ENCODE measurements at regions not wholly inside any gene's neighbourhood (a gene's known extent, or its start where the extent isn't known, plus 50 kb on each side); places are given as distances from the start of the nearest gene placed in this dataset.

DNA sequence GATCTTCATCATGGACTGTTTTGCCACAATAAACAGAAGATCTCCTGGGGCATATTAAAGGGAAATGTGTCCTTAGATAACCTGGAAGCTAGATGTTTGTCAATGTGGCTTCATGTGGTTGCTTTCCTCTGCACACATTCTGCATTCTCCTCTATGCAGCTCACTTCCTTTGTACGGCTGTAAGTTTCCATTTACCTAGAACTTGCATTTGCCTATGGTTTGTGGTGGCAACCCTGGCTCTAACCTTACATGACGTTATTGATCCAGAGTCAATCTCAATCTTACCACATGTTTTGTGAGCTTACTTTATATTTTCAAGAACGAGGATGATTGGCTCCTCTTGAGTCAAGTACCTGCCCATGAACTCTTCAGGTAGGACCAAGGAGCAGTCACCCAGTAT, 863.1 kb downstream of the MAFB start:
- DNase-seq (ENCODE audit: low spot score): no peak

DNA sequence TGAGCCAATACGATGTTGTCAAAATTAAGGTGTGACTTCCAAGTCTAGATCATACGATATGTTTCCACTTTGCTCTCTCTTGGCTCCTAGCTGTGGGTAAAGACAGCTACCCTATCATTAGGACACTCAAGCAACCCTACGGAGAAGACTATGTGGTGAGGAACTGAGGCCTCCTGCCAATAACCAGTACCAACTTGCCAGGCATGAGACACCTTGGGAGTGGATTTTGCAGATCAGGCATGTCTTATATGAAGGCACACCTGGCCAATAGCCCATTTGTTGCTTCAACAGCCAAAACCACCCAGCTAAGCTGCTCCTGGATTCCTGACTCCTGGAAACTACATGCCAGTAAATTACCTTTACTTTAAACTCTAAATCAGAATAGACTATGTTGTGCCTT, 863.4 kb downstream of the DHX35 start:
- DNase-seq (ENCODE audit: low spot score): no peak

DNA sequence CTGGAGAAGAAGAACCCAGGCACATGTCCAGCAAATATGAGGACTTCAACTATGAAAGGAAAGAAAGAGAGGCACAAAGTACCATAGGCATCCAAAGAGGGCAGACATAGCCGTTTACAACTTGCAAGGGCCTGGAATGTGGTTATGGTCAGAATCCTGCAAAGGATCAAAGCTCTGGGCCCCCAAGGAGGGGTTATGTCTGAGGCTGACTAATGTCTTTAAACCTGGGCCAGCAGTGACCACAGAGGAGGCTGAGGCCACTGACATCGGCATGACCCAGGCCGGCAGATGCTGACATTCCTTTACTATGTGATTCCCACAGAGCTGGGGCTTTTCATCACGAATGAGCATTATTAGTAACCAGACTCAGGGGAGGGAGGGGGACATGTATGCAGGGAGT, 861.1 kb downstream of the DHX35 start:
- DNase-seq (ENCODE audit: low spot score): no peak

DNA sequence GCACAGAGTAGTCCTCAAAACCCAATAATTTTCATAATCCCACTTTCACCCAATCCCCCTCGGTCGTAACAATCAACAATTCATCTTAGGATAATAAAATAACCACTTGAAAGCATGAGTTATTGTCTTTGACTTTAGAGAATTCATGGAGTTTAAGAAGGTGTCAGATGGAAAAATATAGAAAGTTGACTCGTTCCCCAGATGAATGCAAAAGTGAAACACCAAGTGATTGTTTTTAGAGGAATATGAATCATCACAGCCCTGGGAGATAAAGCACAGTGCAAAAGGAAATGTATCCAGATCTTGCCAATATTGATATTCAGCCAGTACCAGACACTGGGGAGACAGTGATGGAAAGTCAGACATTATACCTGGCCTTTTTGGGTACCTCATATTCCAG, 860.5 kb downstream of the DHX35 start:
- DNase-seq (ENCODE audit: low spot score): no peak

DNA sequence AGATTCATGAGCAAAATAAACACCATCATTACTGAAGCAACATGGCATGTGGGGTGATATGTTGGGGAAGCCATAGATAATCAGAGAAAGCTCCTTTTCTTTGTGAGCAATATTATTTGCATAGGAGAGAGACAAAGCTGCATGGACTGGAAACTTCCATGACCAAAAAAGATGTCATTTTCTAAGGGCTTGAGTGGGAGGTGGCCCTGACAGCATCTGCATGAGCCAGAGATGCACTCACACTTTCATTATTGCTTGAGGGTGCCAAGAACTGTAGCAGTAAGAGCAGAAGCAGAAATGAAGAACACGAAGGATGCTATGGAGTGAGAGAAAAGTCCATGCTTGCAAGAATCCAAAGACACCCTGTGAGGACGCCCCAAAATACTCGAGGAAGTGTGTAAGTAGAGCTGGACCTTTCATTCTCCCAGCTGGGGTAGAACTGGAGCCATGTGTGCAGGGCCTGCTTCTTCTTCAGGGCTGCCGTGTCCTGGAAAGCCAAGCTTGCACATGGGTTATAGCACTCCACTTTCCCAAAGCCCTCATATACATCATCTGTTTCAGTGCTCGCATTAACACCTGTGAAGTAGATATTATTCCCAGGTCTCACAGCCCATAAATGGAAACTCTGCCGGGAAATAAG, 851.2 kb downstream of the DHX35 start:
- DNase-seq (ENCODE audit: low spot score): no peak

DNA sequence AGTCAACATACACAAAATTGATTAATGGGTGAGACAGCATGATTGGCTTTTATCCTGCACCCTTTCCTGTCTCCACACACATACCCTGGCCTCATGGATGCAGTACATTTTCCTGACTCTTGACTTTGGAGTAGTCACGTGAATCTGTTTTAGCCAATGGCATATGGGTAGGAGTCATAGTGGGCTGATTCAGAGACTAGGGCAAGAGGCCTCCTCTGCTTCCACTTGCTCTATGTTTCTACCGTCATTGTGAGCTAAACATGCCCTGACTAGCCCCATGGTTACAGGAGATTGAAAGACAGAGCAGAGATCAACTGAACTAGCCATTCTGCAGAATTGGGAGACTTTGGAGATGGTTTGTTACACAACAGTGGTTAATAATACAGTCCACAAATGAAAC, 850.0 kb downstream of the DHX35 start:
- no peak for DNase-seq (ENCODE audit: low spot score)

DNA sequence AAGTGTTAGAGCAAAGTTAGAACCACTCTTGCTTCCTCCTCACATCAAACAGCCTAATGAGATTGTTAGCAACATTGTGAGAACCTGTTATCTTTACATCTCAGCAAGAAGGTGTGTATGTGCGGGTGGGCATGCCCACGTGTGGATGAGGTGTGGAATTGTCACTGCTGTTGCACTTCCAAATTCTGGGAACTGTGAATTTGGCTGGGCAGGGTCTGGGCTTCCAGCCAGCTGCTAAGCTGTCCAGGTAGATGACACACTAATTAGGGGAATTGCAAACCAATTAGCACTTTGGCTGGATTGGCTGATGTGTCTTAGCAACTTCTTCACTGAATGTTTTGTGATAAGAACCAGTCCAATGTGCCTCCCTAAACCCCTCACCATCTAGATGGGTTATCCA, 848.2 kb downstream of the DHX35 start:
- DNase-seq (ENCODE audit: low spot score): no peak

DNA sequence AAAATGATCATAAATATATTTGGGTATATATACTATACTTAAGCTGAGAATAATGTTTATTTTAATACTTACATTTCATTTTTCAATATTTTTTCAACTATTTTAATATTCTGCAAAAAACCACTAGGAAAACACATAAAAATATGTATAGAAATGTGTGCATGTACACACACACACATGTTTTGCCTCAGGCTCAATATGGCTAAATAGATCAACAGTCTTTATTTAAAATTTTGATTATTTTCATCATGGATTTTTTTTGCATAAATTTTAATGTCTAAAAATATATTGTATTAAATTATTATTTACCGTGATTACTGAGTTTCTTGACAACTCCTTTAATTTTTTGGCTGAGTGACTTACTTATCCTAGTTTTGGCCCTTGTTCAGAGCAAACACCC, 846.5 kb downstream of the DHX35 start:
- no peak for DNase-seq (ENCODE audit: low spot score)

DNA sequence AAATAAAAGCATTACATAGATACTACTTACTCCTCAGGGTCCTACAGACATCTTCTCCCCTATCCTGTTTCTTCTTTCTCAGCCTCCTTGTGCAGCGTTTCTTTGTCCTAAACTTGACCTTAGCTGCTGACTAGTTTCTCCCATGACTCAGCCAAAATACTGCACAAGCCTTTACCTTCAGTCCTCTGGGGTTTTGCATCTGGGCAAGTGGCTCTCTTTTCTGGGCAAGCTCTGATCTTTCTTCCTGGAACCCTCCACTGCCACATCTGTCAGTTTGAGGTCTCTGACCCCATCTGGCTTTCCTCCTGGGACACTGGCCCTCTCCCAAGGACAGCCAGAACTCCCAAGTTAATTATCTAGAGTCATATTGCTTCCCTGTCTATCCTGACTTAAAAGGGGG, 838.4 kb downstream of the DHX35 start:
- DNase-seq (ENCODE audit: low spot score): no peak

DNA sequence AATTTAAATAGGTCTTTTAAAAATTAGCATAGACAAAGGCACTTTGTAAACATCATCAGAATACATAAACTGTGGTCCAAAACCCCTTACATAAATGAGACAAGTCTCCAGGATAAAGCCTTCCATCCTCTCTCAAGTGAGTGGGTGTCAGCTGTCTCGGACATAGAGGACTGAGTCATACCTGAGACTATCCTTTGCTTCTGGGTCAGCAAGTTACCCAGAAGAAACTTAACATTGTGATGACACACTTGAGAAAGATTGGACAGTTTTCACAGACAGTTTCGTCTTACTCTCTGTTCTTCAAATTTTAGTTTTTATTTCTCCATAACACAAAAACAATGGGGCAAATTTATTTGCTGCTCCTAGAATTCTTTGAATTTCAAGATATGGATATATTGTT, 838.0 kb downstream of the DHX35 start:
- no peak for DNase-seq (ENCODE audit: low spot score)

DNA sequence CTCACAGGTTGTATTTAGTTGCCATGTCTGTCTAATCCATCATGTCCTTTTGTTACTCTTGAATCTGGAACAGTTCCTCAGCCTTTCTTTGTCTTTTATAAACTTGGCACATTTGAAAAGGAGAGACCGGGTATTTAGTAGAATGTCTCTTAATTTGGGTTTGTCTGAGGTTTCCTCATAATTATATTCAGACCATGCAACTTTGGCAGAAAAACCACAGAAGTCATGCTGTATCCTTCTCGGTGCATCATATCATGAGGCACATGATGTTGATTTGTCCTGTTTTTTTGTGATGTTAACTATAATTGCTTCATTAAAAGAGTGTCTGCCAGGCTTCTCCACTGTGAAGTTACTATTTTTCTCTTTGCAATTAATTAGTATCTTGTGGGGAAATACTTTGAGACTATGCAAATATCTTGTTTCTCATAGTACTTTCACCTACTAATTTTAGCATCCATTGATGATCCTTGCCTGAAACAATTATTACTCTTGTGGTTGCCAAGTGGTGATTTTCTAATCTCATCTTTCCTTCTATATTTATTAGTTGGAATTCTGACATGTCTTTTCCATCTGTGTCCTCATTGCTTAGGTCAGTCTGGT, 837.3 kb downstream of the DHX35 start:
- no peak for DNase-seq (ENCODE audit: low spot score)

DNA sequence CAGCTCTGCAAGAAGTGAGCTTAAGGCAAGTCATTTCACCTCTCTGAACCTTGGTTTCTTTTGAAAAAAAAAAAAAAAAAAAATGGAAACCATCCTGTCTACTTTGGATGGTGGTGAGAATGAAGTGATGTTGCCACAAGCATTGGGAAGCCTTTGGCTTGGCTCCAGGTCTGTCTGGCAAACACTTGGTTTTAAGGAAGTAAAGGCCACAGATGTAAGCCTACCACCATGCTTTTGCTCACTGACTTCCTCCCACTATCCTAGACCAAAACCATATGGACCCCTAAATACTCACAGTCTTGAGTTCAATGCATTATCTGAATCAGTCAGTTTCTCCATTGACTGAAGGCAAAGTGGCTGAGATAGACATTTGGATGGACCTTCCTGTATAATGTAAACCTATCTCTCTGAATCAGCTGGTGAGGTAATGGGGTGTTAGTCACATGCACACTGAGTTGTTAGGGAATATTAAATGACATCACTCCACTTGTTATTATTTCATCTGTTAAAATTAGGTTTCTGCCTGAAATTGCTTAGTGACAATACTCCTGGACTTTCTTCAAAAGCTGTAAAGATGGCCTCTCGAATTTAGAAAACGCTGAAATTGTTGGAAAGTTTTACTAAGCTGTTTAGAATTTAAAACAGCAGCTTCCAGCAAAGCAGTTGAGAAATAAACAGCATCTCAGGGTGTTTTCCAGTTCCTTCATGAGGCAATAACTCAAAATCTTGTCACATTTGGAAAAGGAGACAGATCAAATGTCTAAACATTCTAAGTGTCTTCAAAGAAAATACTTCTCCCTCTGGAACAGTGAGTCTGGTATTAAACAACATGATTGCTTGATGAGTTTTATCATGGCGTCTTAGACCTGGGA, 833.5 kb downstream of the DHX35 start:
- no peak for DNase-seq (ENCODE audit: low spot score)

DNA sequence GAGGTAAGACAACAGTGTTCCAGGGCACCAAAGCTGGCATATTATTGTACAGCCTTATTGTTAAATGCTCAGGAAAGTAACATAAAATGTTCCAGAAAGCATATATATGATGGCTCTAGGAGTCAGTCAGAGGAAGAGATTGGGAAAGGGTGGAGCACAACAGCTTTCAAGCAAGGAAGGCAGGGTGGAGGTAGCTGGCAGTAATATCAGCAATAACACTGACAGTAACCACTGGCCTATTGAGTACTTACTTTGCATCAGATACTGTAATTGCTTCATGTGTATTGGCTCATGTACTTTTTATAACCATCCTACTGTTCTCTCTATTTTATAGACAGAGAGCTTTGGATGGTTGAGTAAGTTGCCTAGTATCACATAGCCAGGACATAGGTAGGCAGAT, 830.2 kb downstream of the DHX35 start:
- DNase-seq (ENCODE audit: low spot score): no peak

DNA sequence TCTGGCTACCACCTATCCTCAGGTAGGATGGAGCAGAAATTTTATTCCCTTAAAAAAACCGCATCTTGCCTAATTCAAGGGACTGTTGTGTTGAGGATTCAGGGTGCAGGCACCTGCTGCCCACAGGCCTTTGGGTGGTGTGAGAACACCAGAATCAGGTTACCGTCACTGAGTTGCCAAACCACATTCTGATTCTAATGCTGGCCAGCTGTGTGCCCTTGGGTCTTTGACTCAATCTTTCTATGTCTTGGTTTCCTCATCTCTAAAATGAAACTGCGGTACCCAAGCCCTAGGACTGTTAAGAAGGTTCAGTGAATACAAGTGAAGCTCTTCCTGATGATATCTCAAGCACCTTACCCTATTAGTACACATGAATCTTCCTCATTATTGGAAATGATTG, 827.3 kb downstream of the DHX35 start:
- DNase-seq (ENCODE audit: low spot score): no peak

DNA sequence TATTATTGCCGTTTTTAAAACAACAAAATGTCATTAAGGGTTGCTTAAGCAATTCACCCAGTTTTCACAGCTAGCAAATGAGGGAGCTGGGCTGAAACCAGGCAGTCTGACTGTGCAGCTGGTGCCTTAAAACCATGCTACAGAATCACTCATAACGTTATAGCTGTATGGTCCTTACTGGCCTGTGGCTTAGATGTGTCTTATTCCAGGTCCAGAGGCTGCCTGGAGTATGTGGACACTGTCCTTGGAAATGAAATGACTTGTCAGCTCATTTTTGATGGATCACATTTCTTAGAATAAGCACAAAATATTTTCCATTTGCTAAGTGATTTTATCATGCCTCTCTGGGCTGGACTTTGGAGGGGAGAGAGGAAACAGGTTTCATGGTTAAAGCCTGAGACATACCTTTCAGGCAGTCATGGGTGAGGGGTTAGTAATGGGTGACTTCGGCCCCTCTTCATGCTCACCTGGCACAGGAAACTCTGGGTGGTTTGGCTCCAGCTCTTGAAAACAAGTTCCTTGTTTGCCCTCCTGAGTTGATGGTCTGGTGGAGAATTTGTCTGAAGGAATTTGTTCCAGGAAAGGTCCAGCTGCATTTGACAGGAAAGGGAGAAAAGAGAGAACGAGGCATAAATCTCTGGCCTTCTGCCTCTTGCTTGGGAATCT, 823.2 kb downstream of the DHX35 start:
- no peak for DNase-seq (ENCODE audit: low spot score)

DNA sequence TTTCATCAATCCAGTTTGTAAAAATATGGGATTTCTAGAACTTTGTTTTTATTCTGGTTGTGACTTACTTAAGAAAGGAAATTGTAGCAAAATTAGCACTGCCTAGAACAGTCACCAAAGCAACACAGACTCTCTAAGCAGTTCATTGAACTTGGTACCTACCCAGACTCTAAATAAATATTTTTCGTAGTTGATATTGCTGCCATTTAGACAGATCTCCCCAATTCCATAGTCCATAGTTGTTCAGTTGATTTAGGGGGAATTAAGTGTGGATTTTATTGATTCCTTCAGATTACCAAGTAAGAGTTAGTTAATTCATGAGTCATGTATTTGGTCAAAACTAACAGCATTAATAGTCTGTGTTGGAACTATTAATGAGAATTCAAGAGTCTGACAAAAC, 822.5 kb downstream of the DHX35 start:
- no peak for DNase-seq (ENCODE audit: low spot score)

DNA sequence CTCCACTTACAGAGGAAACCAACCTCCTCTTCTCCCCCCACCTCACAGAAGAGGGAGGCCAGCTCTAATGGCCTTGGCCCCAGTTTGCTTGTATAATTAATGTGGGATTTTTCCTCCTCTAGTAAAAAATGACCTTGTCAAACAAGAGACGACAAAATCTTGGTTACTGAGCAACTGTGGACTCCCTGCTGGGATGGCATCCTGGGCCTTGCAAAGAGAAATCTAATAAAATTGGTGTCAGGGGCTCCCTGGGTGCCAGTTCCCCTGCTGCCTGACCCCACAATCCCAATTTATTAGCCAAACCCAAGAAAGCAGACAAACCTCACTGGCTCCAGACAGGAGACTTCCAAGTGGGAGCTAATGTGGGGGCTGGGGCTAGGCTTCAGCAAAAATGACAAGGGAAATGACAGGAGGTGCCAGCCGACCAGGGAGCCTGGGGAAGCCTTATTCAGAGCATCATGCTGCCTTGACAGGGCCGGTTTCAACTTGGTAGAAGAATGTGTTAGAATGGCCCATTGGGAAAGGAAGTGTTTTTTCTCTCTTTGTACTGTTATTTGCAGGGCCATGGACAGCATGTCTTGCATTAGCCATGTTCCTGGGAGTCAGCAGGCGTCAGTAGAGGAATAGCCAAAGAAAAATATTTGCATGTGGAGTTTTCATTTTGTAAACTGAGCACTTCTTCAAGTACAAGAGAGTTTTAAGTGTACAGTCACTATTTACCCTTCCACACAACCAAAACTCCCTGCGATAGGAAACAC, 816.9 kb downstream of the DHX35 start:
- no peak for DNase-seq (ENCODE audit: low spot score)

DNA sequence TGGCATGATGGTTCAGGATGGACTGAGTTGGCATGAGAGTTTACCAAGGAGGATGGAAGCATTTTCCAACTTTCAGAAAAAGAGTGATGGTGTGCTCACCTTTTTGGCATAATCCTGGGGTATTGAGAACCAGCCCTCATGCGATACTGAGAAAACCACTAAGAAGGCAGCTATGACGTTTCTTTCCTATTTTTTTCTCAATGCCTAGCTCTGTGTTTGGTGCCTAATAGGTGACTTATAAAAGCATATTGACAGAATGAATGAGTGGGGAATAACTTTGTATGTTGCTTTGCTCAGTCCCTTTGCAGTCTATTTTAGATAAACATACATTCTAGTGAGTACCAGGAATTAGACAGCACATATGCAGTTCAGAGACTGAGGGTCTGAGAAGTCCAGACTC, 816.3 kb downstream of the DHX35 start:
- no peak for DNase-seq (ENCODE audit: low spot score)

DNA sequence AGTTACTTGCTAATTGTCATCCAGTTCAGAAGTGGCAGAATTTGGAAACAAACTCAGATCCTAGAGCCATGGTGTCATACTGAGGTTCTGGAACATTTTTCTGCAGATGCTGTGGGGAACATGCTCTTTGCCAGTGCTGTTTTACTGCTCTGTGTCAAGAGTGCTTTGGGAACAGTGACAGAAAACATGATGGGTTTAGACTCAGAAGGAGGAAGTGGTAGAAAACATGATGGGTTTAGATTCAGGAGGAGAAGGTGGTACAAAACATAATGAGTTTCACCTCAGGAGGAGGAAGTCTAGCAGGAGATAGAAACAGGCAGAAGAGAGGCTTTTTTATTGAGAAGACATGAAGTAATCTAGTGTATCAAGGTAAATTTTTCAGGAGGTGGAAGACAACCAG, 815.5 kb downstream of the DHX35 start:
- no peak for DNase-seq (ENCODE audit: low spot score)

DNA sequence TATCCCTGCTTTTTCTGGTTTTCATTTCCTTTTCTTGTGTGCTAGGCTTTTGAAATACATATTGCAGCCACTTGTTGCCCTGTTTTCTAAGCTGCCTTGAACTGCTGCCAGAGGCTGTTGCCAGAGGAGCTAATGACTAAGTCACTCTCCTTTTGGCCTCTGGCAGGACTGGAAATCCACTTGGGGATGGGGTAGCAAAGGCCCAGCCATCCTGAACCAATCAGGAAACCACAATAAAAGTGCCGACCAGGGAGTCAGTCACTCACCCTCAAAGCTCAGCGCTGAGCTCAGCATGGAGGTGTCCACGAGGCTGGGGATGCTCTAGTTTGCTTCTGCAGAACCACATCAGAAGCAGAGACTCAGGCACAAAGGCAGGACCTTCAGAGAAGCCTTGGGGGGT, 813.0 kb downstream of the DHX35 start:
- DNase-seq (ENCODE audit: low spot score): no peak

DNA sequence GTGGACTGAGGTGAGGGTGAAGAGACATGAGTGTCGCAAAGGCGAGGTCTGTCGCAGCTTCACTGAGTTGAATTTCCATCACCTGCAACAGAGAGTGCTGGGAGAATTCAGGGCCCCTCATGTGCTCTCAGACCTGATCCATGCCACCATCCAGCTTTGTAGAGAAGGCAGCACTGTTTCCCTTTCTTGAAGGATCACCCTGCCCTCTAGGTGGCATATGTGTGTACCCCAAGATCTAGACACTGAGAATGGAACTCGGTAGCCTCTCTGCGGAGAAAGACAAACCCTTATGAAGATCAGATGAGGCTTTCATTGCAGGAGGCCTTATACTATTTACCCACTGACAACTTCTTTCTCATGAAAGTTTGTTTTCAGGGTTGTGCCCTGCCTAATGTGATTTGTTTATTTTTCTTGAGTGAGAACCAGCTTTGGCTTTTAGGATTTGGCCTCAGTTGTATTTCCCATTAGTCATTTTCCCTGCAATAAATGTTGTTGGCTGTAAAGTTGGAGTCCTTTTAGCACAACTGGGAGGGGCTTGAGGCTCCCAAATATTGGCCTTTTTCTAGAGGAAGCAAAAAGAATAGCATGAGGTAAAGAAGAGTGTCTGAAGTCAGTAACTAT, 811.3 kb downstream of the DHX35 start:
- DNase-seq (ENCODE audit: low spot score): no peak

DNA sequence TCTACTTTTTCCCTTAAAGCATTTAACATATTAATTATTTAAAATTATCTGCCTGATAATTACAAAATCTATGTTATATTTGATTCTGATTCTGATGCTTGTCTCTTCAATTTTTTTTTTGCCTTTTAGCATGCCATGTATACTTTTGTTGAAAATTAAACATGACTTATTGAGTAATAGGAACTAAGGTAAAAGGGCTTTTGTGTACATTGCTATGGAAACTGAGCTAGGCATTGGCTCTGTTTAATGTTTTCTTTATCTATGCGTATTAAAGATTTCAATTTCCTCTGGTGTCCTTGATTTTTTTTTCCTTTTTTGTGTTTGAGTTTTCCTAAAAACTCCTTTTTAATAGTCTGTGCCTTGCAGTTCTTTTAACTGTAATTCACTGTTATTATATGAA, 805.2 kb downstream of the DHX35 start:
- no peak for DNase-seq (ENCODE audit: low spot score)

Data from hepatic stellate cell (primary cell).